DMS53 (cell line): ENCODE measurements at regions not wholly inside any gene's neighbourhood (a gene's known extent, or its start where the extent isn't known, plus 50 kb on each side); places are given as distances from the start of the nearest gene placed in this dataset.
"Not testable (repeated sequence)": the region's sequence is repeated elsewhere in the genome, so short reads cannot be mapped to it uniquely, and the experiment has no call there.

Experiments
- DNase-seq: peaks from one replicate; lab custom pipeline; 2025; lab: John Stamatoyannopoulos, UW

DNA sequence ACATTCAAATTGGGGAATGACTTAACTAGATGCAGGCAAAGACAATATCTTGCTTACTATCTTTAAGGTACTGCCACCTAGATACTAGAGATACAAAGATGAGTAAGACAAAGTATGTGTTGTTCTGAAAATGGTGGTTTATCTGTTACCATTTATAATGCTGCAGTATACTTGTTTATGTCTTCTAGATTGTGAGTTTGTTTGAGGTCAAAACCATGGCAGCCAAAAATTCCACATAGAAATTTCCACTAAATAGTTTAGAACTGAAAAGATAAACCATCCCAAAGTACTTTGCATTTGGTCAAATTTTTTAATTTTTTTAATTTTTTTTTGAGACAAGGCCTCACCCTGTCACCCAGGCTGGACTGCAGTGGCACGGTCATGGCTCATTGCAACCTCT, 150.8 kb downstream of the SOX4 start:
- DNase-seq = no peak

DNA sequence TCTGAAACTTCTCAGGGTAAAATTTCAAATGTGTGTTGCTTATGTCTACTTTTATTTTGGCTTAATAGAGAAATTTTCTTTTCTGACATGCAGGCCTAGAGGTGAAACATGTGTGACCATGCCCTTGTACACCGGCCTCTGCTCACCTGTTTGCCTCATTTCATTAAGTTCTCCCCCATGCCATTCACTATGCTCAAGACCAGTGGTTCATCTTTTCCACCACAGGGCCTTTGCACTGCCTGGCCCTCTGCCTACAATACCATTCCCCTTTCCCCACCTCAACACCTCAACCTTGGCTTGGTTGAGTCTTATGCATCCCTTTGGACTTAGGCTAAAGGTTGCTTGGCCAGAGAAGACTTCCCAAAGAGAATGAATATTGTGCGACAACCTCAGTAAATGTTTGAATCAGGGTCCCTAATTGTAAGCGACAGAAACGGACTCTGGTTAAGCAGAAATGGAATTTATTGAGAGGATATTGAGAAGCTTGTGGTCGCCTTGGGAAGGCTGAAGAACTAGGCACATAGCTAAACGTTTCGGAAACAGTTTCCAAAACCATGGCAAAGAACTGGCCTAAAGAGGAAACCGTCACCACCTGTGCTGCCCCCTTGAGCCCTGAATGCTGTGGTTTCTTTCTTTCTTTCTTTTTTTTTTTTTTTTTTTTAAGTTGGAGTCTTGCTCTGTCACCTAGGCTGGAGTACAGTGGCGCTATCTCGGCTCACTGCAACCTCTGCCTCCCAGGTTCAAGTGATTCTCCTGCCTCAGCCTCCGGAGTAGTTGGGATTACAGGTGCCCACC, 152.2 kb downstream of the SOX4 start:
- no peak for DNase-seq

DNA sequence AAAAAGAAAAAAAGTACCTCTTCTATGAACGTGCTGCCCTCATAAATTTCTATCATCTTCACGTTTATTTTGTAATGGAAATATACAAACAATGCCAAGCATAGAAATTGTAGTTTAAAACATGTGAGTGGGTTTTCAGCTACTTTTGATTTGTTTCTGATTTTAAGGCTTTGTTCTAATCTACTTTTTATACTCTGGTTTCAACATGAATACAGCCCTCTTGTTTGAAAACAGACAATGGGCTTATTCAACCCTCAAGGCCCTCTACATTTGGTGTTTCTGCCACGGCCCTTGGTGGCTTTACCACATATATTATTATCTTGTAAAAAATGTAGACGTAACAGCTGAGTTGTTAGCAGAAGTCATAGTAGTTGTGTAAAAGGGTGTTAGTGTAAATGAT, 153.9 kb downstream of the SOX4 start:
- no peak for DNase-seq

DNA sequence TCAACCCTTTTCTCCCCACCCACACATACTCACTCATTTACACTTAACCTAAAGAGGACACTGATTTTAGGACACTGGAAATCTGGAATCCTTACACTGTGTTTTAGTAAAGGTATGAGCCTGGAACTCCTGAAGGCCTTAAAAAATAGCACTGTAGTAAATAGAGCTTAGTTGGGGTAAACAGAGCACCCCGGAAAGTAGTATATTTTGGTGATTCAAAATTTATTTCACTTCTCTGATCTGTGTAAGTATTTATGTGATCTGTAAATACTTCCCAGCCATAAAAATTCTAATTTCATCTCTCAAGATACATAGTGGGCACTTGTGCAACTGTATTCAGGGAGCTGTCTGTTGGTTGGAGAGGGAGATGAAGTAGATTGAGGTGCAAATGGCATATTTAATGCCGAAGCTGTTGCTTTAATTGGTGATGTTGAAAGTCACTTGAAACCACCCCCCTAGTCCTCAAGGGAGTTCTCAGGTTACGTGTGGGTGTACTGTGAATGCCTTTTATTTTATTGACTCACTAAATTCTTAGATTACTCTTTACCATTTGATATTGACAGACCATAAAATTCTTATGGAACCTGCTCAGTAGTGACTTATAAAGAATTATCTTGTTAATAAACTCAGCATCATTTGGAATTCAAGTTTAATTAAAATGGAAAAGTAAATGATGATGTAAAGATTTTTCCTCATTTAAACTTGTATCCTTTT, 154.9 kb downstream of the SOX4 start:
- peak; percentile 60 for DNase-seq

DNA sequence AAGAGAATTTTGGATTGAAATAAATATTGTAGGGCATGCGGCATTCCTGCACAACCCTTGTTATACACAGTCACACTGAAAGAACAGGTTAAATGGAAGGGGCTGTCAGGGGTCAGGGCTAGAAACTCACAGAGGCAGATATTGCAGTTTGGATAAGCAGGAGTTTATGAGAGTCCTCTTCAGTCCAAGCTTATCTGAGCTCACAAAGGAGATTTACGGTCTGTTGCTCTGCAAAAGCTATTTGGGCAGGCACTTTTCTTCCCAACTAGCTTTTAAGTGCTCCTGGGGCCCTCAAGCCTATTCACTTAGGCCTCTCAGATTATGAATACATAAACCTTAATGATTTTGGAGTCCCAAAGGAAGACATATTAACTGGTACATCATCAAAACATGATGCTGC, 156.2 kb downstream of the SOX4 start:
- peak; percentile 31 for DNase-seq

DNA sequence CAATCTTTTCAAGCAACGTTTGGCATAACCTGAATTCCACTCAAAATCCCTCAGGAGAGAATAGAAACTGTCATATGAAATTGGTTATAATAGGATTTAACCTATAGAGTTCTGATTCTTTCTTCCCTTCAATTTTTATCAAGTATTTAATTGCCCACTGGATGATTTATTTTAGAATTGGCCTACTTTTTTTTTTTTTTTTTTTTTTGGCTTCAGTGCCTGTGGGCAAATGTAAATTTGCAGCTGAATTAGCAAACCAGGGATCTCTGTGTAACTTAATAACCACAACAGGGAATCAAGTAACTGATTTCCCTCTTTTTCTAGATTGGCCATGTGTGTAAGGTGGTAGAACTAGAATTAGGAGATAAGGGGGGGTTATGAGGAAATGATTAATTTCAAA, 157.0 kb downstream of the SOX4 start:
- no peak for DNase-seq

DNA sequence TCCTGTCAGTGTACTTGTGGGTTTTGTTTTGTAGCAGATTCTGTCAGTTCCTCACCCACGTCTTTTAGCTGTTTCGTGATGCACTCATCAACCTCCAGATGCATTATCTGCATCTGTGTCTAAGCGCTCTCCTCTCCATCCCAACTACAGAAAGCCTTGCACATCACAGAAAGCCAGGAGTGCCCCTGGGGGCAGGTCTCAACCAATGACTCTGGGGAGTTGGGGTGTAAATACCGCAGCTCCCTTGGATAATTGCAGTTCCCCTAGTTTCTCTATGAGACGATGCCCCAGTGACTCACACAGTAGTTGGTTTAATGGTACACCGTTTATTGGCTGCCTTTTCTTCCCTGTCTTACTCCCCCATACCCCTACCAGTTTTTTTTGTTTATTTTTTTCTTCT, 158.1 kb downstream of the SOX4 start:
- no peak for DNase-seq

DNA sequence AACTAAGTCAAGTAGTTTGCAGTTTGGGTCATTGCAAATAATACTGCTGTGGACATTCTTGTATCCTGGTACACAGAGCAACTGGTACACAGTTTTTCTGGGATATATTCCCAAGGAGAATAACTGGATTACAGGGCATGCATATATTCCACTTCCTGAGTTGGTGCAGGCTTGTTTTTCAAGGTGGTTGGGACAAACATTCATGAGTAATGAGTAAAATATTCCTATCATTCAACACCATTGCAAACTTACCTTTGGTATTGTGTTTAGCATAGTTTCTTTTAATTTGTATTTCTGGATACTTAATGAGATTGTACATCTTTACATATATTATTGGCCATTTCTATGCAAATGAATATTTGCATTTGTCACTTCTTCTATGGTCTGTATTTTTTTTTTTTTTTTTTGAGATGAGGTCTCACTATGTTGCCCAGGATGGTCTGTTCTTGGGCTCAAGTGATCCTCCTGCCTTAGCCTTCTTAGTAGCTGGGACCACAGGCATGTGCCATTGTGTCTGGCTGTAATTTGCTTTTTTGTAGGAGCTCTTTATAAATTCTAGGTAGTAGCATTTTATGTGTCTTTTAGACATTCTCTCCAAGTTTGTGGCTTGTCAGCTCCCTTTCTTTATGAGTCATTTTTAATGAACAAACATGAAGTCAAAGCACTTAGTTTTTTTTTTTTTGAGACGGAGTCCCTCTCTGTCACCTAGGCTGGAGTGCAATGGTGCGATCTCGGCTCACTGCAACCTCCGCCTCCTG, 158.7 kb downstream of the SOX4 start:
- DNase-seq = peak; percentile 21

DNA sequence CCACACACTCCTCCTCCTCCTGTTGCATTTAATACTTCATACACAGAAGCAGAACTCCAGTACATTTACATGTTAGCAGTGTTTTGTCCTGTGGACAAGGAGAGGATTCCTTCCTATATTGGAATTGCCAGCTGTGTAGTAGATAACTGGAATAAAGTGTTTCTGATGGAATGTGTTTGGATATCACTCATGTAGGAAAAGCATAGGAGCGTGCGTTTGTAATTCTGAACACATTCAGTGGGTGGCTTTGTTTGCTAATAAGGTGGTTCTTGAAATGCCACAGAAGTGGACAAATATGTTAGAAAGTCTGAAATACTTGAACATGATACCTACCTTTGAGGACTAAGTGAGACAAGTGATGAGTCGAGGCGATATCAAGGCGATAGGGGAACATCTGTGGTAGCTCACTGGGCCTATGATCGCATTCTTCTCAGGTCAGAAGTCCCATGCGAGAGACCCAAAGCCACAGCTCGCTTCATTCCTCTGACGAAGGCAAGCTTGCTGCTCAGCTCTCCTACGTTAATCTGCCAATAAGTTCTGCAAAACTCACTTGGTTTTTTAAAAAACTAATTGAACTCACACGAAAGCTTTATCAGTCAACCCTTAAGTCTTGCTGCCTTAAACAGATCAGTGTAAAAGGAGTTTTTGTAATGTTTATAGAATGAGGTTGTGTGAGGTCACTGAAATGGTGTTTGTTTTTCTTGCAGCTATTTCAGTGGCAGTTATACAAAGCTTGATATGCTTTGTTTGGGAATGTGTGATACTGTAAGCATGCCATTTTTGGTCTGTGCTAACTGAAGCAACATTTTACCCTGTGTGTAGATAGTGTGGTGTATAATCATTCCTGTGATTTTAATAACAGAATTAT, 159.9 kb downstream of the SOX4 start:
- DNase-seq = peak; percentile 57

DNA sequence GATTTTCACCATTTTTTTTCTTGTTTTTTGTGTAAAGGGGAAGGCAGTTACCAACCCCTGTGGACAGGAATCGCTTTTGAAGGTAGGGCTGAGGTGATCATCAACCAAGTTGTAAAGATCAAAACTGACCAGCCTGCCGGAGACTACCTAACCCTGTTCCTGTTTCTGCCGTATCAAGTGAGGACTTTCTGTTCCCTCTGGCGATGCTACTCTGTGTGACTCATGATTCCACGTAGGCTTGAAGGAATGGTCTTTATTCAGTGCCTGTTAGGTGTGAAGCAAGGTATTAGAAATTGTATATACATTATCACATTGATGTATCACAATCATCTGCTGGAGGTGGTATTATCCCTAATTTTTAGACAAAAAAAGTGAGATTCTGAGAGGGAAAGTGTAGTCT, 161.3 kb downstream of the SOX4 start:
- DNase-seq = no peak

DNA sequence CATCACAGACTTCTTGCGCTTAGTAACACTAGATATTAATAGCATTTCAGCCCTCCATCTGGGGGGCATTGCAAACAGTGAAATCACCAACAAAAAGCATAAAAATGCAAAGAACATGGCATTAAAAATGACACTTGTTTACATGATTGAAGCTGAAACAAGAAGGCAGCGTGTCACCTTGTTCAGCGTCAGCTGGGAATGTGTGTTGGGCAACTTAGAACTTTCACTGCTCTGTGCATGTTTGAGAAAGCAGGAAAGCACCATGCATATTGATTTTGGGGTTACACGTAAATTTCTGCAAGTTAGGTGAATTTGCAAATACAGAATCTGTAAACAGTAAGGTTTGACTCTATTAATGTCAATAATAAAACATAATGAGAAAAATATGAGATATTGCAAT, 162.9 kb downstream of the SOX4 start:
- DNase-seq = no peak

DNA sequence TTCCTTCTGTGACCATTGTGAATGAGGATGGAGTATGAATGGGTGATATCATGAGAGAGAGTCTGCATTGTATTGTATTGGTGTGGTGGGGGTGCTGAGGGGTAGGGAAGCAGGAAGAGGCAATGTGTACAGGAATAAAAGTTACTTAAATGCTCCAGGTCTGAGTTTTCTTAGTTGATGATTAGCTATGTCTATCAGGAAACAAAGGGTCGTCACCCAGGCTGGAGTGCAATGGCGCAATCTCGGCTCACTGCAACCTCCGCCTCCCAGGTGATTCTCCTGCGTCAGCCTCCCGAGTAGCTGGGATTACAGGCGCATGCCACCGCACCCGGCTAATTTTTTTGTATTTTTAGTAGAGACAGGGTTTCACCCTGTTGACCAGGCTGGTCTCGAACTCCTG, 163.8 kb downstream of the SOX4 start:
- not testable (repeated sequence) for DNase-seq

DNA sequence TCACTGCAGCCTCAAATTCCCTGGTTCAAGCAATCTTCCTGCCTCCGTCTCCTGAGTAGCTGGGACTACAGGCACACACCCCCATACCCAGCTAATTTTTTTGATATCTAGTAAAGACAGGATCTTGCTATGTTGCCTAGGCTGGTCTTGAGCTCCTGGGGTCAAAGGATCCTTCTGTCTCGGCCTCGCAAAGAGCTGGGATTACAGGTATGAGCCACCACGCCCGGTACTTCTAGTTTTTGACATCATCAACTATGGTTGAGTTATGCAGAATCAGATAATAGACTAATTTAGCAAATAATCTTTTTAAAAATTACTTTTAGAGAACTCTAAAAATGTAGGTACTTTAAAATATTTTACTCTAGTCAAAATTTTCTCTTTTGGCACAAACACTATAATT, 166.2 kb downstream of the SOX4 start:
- DNase-seq = no peak

DNA sequence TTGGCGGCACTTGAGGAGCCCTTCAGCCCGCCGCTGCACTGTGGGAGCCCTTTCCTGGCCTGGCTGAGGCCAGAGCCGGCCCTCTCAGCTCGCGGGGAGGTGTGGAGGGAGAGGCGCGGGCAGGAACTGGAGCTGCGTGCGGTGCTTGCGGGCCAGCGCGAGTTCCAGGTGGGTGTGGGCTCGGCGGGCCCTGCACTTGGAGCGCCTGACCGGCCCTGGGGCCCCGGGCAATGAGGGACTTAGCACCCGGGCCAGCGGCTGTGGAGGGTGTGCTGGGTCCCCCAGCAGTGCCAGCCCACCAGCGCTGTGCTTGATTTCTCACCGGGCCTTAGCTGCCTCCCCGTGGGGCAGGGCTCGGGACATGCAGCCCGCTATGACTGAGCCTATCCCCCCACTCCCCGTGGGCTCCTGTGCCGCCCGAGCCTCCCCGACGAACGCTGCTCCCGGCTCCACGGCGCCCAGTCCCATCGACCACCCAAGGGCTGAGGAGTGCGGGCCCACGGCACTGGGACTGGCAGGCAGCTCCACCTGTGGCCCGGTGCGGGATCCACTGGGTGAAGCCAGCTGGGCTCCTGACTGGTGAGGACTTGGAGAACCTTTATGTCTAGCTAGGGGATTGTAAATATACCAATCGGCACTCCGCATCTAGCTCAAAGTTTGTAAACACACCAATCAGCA, 167.6 kb downstream of the SOX4 start:
- DNase-seq = not testable (repeated sequence)

DNA sequence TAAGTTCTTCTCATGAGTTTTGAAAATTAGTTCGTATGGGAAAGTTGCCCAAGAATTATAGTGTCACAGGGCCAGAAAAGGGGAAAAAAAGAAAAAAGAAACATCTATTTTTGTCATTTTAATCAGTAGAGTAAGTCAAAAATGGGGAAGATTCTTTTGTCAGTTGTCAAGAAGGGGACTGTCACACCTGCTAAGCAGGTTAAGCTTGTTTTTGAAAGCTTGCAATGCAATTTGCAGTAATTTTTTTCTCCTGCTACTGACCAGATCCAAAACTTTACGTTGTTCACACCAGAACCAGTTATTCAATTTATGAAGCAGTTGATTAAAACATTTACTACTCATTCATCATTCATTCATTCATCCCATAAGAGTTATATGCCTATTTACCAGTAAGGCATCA, 171.4 kb downstream of the SOX4 start:
- DNase-seq = peak; percentile 67

DNA sequence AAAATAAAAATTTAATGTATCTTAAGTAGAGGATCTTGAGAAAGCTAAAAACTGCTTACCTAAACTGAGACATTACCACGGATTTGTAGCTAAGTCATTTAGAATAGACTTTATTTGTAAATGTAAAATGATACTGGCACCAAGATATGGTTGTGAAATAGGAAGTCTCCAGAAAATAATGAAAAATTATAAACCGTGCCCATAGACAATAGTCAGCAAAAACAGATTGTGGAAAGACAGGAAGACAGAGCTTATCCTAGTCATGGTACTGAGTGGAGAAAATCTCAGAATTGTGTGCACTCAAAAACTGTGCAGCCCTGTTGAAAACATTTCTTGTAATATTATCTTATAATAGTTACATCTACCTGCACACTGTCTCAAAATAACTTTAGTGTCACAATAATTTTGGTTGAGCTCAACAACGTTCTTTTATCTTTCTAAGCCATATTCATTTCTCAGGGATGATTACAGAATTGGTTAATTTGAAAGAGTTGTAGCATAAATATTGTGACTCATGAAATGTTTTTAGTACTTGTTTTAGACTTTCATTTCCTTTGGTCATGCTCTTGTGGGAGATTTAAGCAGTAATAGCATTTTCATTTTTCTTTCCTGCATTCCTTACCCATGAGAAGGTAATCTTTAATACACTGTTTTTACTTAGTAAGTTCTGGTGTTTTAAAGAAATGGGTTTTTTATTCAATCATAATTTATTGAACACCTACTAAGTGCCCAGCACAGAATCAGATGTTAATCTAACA, 174.5 kb downstream of the SOX4 start:
- no peak for DNase-seq

DNA sequence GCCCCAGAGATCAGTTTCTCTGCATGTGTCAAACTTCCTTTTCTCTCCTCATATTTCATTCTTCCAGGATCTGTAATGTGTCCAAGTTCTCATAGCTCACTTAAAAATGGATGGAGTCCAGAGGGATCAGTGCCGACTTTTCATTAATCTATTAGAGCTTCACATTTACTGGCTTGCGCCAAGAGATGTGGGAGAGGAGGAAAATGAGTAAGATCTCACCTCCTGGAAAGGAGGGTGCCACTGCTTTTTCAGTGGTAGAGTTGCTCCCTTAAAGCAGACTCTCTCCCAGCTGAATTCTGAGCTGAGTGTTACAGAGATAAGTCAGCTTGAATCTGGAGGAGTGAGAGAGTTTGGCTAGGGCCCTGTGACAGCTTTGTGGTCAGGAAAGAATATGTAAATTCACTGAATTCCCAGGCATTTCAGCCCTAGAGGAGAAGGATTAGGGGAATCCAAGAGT, 175.9 kb downstream of the SOX4 start:
- DNase-seq = no peak

DNA sequence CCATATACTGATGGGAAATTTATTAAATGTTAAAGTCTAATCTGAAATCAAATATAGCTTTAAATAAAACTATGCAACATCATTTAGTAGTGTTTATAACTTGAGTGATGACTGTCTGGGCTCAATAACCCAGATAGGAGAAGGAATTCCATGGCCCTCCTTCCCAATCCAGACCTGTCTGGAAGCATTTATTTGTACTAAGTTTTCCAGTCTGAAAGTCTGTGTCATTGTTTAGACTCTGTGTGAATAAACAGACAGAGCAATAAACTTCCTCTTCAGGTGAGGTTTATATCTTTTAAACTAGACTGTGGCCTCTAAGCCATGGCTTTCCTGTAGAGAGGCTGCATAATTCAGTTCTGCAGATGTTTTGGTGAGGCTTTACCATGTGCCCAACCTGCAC, 176.4 kb downstream of the SOX4 start:
- DNase-seq = peak; percentile 43

DNA sequence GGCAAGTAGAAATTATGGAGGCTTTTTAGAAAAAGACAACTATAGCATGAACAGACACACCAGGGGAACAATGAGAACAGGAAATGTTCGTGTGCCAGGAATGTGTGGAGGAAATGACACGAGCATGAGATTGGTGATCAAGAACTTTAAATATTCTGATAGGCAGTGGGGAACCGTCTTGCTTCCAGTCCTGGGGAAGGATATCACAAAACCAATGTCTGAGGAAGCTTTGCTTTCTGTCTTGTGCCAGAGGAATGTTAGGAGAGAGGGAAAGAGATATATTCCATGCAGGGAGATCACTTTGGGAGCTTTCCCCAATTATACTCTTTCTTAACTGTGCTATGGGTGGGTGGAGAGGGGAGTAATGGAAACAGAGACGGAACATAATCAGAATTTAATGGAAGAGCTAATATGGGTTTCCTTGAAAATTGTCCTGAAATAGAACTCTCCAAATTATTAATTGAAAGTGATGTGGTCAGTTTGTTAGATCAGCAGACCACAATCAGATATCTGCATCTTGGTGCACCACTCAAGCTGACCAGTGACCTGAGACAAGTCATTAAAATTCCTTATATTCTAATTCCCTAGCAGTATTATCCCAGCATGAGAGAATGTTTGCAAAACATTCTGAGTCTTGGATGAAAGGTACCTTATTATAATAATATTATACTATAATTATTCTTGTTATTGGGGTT, 178.2 kb downstream of the SOX4 start:
- no peak for DNase-seq

DNA sequence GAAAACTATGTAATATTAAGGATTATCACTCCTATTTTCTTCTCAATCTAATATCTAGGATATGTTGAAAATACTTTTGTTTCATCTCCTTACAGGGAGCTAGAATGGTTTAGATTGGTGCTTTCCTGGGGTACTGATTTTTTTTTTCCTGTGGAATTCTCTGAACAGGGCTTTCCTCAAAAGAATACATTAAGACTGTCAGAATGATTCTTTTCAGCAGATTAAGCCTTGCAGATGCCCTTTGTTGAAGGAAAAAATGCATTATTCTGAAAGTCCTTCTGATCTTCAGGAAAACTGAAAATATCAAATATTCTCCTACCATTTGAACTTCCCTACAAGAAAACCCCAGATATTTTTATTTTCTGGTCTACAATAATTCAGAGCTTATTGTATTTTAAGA, 178.9 kb downstream of the SOX4 start:
- DNase-seq = no peak
